ENCODE measurements at regions not wholly inside any gene's neighbourhood (a gene's known extent, or its start where the extent isn't known, plus 50 kb on each side); places are given as distances from the start of the nearest gene placed in this dataset.

GRCh38 chrX:16445166-16445752 lies 204.7 kb upstream of the S100G start:
- DNase-seq (ENCODE audit: low read depth), result peak; percentile 4

DNA sequence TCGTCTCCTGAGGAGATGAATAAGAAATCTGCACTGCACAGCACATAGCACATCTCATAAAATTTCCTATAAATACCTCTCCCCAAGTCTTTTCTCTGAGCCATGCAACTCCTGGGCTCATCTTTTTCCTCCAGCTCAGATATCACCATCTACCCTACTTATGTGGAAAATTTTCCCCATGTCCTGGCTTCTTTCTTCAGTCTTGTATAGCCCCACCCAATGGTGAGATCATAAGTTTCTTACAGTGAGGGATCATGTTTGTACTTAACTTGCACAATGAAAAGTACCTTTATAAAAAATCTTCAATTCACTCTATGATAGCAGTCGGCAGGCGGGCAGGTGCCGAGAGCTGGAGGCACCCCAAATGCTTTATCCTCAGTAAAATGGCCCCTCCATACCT lies 198.6 kb upstream of the S100G start:
- no peak for DNase-seq (ENCODE audit: low read depth)

GRCh38 chrX:16454926-16455325 lies 195.0 kb upstream of the S100G start:
- DNase-seq (ENCODE audit: low read depth), result no peak

GRCh38 chrX:16457239-16457638 lies 192.7 kb upstream of the S100G start:
- no peak for DNase-seq (ENCODE audit: low read depth)

- no peak for DNase-seq (ENCODE audit: low read depth)
These were observed 191.8 kb upstream of the S100G start for GRCh38 chrX:16458208-16458607.

- DNase-seq (ENCODE audit: low read depth), result no peak
These were observed 190.9 kb upstream of the S100G start for GRCh38 chrX:16459008-16459407.

DNA sequence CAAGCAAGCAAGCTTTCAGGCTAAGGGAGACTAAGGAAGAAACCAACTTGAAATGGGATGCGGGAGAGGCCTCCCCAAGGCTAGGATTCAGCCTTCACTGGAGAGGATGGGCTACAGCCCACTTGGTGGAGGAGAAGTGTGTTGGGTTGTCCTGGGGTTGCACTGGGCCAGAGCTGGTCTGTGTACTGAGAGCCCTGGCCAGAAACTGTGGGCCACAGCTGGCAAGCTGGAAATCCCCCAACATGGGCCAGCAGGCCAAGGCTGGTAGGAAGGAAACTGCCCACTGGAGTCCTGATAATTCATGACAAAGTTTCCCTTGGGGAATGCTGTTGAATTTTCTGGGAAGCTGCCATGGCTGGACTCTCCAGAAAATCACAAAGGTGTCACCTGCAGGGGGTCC lies 188.0 kb upstream of the S100G start:
- no peak for DNase-seq (ENCODE audit: low read depth)

GRCh38 chrX:16462912-16463311 lies 187.0 kb upstream of the S100G start:
- DNase-seq (ENCODE audit: low read depth), result no peak

GRCh38 chrX:16464369-16464768 lies 185.6 kb upstream of the S100G start:
- DNase-seq (ENCODE audit: low read depth), result no peak

DNA sequence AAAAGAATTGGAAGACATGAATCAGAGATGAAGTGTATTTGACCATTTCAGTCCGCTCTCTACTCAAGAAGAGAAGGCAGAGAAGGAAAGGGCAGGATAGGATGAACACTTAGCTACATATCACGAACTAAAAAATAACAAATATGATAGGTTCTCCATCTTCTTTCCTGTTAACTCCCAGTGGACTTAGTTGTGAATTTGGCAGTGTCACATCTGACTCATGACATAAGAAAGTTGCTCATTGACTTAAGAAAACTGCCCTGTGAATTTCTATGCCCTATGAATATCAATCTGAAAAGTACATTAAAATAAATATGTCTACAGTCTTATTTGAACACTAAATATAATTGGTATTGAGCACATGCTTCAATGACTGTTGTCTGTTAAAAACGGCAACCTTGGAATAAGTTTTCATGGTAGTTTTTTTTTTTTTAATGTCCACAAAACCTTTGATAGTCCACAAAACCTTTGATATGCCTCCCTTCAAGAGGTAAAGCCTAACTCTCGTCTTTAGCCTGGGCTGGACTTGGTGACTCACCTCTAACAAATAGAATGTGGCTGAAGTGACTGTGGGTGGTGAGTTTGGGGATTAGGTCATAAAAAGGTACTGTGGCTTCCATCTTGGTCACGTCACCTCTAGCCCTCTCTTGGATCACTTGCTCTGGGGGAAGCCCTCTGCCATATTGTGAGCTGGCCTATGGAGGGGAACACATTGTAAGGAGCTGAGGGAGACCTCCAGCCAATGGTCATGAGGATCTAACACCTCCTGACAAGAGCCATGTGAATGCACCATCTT lies 184.7 kb upstream of the S100G start:
- no peak for DNase-seq (ENCODE audit: low read depth)

DNA sequence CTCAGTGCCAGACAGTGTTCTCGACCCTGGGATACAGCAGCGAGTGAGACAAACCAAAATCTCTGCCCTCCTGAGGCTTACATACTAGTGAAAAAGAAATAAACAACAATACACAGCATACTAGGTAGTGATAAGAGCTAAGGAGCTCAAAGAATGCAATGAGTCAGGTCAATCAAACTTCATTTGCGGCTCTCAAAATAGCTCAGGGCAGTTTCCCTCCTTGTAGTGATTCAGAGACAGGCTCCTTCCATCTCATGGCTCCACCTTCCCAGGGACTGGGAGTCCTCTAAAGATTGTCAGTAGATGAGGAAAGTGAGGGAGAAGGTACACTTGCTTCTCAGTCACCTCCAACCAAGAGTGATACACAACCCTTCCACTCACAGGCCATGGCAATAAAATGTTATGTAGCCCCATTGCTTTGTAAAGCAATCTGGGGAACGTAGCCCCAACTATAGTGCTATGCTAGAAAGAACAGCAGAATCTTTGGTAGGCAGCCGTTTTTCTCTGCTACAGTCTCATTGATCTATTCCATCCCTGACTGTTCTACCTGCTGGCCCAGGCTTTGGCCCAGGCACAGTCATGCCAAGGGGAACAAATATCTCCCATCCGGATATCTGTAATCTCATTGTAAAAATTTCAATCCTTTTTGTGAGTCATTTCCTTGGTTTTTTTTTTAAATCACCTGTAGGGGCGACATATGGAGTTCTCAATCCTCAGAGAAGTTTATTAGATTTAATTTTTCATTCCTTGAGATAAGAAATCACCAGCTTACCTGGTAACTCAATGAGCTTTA lies 183.1 kb upstream of the S100G start:
- DNase-seq (ENCODE audit: low read depth), result no peak

DNA sequence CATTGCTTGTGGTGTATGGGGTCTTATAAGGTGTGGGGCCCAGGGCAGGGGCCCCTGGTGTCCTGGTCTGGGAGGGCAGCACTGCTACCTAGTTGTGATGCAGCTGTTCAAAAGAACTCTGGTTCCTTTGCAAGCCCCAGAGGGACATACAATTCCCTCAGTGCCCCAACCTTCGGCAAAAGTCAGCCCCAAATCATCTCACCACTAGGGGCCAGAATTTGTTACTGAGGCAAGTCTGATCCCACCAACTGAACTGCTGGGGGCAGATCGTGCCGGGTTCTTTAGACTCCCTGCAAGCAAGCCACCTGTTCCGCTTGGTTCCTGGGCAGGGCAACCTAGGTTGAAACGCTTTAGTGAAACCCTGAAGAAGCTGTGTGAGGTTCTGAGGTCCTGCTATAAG lies 180.1 kb upstream of the S100G start:
- DNase-seq (ENCODE audit: low read depth), result no peak

DNA sequence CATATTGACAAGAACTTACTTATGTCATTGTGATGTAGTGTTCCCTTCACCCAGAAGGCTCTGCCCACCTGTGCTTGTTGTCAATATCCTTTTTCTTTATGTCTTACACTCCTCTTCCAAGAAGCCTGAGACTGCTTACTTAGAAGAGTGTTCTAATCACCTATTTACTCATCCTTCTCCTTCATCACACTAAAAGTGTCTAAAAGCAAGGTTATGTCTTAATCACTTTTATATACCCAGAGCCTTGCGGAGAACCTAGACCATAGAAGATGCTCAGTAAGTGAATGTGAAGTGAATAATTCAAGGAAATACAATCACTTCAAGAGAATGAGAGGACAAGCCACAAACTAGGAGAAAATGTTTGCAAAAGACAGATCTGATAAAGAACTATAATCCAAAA lies 177.6 kb upstream of the S100G start:
- DNase-seq (ENCODE audit: low read depth), result no peak

- DNase-seq (ENCODE audit: low read depth), result no peak
These were observed 175.4 kb upstream of the S100G start for GRCh38 chrX:16474511-16474910.

DNA sequence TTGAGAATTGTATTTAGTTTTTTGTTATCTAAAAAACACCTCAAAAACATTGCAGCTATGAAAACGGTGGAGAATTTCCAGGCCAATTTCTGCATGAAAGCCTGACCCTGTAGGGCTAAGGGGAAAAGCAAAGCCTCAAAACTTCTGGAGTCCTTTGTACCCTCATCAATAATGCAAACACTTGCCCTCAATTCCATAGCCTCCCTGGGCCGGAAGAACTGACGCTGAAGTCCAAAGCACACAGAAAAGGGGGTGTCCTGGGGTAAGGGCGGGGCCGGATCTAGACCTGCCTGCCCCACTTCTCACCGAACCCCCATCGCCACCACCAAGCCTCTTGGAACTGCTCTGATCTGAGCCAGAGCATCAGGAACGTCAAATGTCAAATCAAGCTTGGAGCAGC lies 173.9 kb upstream of the S100G start:
- no peak for DNase-seq (ENCODE audit: low read depth)

DNA sequence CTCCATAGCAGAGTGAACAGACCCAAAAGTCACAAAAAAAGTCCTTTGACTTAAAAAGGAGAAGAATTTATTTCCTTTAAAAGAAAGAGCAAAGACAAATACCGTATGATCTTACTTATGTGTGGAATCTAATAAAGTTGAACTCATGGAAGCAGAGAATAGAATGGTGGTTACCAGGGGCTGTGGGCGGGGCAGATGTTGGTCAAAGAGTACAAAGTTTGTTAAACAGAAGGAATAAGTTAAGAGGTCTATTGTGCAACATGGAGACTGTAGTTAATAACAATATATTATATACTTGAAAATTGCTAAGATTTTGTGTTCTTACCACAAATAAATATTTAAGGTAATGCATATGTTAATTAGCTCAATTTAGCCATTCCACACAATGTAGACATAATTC lies 173.3 kb upstream of the S100G start:
- DNase-seq (ENCODE audit: low read depth), result no peak

DNA sequence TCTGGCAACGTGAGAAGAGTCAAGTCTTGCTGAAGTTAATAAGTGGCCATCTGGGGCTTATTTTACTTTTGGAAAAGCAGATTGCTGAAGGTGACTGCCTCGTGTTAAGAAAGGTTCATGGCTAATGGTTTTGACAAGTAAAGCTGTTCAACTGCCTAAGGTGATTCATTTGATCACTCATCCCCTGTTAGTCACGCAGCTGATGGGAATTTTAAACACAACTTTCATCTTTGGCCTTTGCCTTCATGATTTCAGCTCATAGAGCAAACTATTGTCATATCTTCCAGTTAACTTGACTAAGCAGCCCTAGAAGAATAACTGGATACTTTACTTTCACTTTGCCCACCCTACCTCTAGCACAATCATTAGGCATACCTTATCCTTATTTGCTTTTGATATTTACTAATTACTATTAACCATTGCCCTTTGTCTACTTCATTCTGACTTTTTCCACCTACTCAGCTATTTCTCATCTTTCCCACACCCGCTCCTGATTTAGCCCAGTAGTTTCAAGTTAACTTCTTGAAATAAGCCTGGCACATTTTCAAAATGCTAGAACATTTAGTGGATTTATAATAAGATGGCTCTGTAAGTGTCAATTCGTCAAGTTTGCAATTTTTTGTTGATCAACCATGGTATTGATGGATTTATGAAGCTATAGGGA lies 170.6 kb upstream of the S100G start:
- DNase-seq (ENCODE audit: low read depth), result no peak

DNA sequence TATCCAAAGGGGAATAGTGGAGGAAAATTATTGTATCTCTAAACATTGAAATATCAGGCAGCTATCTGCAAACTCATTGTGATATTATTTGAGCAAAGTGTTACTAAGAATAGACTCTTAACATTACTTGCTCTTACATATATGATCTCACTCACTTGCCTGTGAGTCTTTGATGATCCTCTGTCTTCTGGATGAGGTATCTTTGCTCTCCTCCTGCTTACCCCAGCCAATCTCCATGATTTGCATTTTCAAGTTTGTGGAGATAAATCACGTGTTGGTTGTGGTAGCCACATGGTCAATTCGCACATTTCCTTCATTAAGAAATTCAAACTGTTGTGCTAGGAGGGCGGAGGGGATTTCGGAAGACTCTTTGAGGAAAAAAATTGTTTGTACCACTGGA lies 169.9 kb upstream of the S100G start:
- DNase-seq (ENCODE audit: low read depth), result no peak

DNA sequence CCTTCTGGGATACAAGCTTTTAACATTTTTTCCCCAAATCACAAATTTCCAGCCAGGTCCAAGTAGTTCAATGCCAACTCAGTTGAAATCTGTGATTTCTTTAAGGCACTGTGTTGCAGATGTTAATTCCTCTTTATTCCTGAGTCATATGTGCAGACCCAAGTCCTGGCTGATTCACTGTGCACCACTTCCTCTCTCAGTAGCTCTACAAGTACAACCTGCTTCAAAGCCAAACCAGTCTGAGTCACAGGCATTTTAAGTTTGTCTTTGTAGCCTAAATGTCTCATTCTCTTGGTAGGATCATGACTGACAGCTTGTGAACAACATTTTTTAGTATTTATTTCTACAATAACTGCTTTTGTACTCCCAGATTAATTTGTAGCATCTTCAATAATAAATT lies 165.6 kb upstream of the S100G start:
- peak; percentile 0 for DNase-seq (ENCODE audit: low read depth)

DNA sequence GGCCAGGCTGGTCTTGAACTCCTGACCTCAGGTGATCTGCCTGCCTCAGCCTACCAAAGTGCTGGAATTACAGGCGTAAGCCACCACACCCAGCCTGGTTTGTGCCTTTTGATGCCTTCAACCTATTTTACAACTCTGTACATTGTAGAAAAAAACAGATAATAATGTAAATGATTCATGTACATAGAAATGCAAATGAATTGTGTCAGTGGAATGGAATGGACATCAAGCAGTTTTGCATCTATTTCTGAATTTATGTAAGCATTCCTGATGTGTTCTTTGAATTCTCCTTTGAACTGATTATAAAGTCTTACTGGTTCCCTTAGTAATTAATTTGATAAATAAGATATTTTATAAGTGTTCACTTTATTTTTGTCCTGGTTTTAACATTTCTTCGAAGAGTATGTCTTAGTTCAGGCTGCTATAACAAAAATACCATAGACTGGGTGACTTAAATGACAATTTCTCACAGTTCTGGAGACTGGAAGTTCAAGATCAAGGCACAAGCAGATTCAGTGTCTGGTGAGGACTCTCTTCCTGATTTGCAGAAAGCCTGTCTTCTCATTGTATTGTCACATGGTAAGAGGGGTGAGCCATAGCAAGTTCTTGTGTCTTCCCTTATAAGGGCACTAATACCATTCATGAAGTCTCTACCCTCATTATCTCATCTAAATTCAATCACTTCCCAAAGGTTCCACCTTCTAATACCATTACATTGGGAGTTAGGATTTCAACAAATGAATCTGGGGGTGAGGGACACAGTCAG lies 162.2 kb upstream of the S100G start:
- DNase-seq (ENCODE audit: low read depth), result no peak

GRCh38 chrX:16488959-16489358 lies 161.0 kb upstream of the S100G start:
- DNase-seq (ENCODE audit: low read depth), result no peak

DNA sequence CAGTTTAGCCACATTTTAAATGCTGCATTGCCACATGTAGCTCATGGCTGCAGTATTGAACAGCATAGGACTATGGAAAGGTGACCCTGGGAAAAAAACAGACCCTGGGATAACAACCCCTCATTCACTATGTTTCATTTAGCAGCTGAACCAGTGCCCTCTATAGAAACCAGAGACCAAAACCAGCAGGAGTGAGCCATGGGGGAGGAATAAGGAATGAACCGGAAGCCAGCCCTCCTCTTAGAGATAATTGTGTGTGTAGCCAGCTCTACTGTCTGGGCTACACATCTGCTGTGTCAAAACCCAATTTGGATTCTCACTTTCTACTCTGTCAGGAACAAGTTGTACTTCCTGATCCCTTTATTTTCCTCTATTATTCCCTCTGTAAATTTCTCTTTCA lies 158.5 kb upstream of the S100G start:
- DNase-seq (ENCODE audit: low read depth), result no peak

Data from stimulated activated CD8-positive, alpha-beta memory T cell treated with anti-CD3 and anti-CD28 coated beads, Interleukin-15, amount 100 ng/mL, for 1 hour (primary cell).